GM19372 (cell line): ENCODE measurements at regions not wholly inside any gene's neighbourhood (a gene's known extent, or its start where the extent isn't known, plus 50 kb on each side); places are given as distances from the start of the nearest gene placed in this dataset.
"Not testable (repeated sequence)": the region's sequence is repeated elsewhere in the genome, so short reads cannot be mapped to it uniquely, and the experiment has no call there.

ENCODE experiments used
- ATAC-seq: cut with Tn5 transposase; IDR thresholded peaks from one replicate; pipeline ENCODE4 v1.9.1; 2021; ENCODE audit warnings: mild to moderate bottlenecking, low read depth, moderate library complexity; ENCODE audit not compliant: unreplicated experiment

- no peak for ATAC-seq
Observed at GRCh38 chr7:65796205-65796604, 76.7 kb upstream of the VKORC1L1 start.

- not testable (repeated sequence) for ATAC-seq
Observed at GRCh38 chr7:65797086-65797485, 75.8 kb upstream of the VKORC1L1 start.

GRCh38 chr7:65797566-65797965 lies 75.3 kb upstream of the VKORC1L1 start:
- not testable (repeated sequence) for ATAC-seq

- peak; percentile 98 for ATAC-seq
Observed at GRCh38 chr7:65798111-65799075, 74.5 kb upstream of the VKORC1L1 start.

- not testable (repeated sequence) for ATAC-seq
Observed at GRCh38 chr7:65800191-65800590, 72.7 kb upstream of the VKORC1L1 start.

GRCh38 chr7:65800890-65801341 lies 72.0 kb upstream of the VKORC1L1 start:
- ATAC-seq: no peak

GRCh38 chr7:65804887-65805286 lies 68.0 kb upstream of the VKORC1L1 start:
- ATAC-seq: no peak

- ATAC-seq: not testable (repeated sequence)
Observed at GRCh38 chr7:65807067-65807466, 65.8 kb upstream of the VKORC1L1 start.

GRCh38 chr7:65809259-65809981 lies 63.5 kb upstream of the VKORC1L1 start:
- peak; percentile 73 for ATAC-seq

GRCh38 chr7:65809982-65810288 lies 62.9 kb upstream of the VKORC1L1 start:
- peak; percentile 30 for ATAC-seq

- no peak for ATAC-seq
Observed at GRCh38 chr7:65812281-65812680, 60.6 kb upstream of the VKORC1L1 start.

GRCh38 chr7:65814556-65815167 lies 58.2 kb upstream of the VKORC1L1 start:
- not testable (repeated sequence) for ATAC-seq

- ATAC-seq: no peak
Observed at GRCh38 chr7:65820287-65820950, 52.5 kb upstream of the VKORC1L1 start.
